ENCODE measurements at regions not wholly inside any gene's neighbourhood (a gene's known extent, or its start where the extent isn't known, plus 50 kb on each side); places are given as distances from the start of the nearest gene placed in this dataset.

- no peak overlapping the region for H3K9ac ChIP-seq (replicated peaks in 1 of 4; ENCODE audit: extremely low read depth in 1 of 4, low read depth in 3 of 4, low read length in 3 of 4)
- H3K4me3 ChIP-seq (ENCODE audit: extremely low read depth in 1 of 4, insufficient read depth in 2 of 4, low read depth in 3 of 4, low read length in 4 of 4), result no peak overlapping the region
- peaks cover 0 to 2% (median 0%) of the 10 kb centered on the region in 4 experiments; a peak in 1 of 7 replicates for H3K4me1 ChIP-seq (replicated peaks in 1 of 4; ENCODE audit: control insufficient read depth in 3 of 4, insufficient read depth in 4 of 4, low read length in 3 of 4)
- no peak overlapping the region for H4K91ac ChIP-seq (replicated peaks; ENCODE audit: insufficient read length, low read length)
- no peaks in the 10 kb centered on the region for H3K79me1 ChIP-seq (ENCODE audit: low read depth, low read length)
- H3K79me2 ChIP-seq (ENCODE audit: control insufficient read depth in 1 of 2, insufficient read depth in 2 of 2, low read length in 2 of 2), result no peaks in the 10 kb centered on the region
- peaks cover 0 to 5% (median 3%) of the 10 kb centered on the region in 4 experiments; a peak in 3 of 7 replicates for H3K27me3 ChIP-seq (replicated peaks in 1 of 4; ENCODE audit: control insufficient read depth in 3 of 4, extremely low read depth in 1 of 4, insufficient read depth in 3 of 4, low read length in 3 of 4)
- H3K9me3 ChIP-seq (ENCODE audit: insufficient read depth in 2 of 2, low read depth in 1 of 2, low read length in 1 of 2), result no peaks in the 10 kb centered on the region
- DNase-seq (ENCODE audit: low read depth in 1 of 2, low spot score in 2 of 2) (no peak), FAIRE-seq (no peak)
- H3K23me2 ChIP-seq (ENCODE audit: low read depth, low read length), result no peaks in the 10 kb centered on the region
- H2BK20ac ChIP-seq (ENCODE audit: low read length), result no peak overlapping the region
- no peak overlapping the region for H2BK15ac ChIP-seq (ENCODE audit: low read length)
- H2BK5ac ChIP-seq (ENCODE audit: low read depth, low read length), result no peak overlapping the region
- no peak overlapping the region for H2AFZ ChIP-seq (ENCODE audit: low read length)
- 83% methylated on average over 8 of the region's 9 CpGs; no CpG with 5 or more reads in 1 of the 2 experiments for WGBS, 2 experiments (ENCODE audit: extremely low coverage in 1 of 2, insufficient coverage in 1 of 2, insufficient read length in 1 of 2, insufficient replicate concordance in 2 of 2, low coverage in 1 of 2, low lambda C conversion rate in 2 of 2, missing lambda C conversion rate in 1 of 2)
- no peak overlapping the region for H3K56ac ChIP-seq (replicated peaks; ENCODE audit: insufficient read length, low read depth, low read length)
- H3K14ac ChIP-seq (ENCODE audit: insufficient read length), result no peak overlapping the region
- H4K20me1 ChIP-seq (replicated peaks in 1 of 2; ENCODE audit: control insufficient read depth in 1 of 2, insufficient read depth in 2 of 2, low read length in 2 of 2), result no peaks in the 10 kb centered on the region
- ChIA-PET CTCF (ENCODE audit: partially characterized antibody) (interaction anchor here (0.6 to 12.8 kb wide), 32 partner anchors 10 to 343 kb away, joined by 3 to 163 read pairs (median 6); partner anchors contain the start of gene SDC1), POLR2A (ENCODE audit: partially characterized antibody) (interaction anchor here (1.3 kb wide), 1 partner anchor 120 kb away, joined by 3 read pairs; the partner anchor contains the start of gene SDC1)
- no peak overlapping the region for H2BK12ac ChIP-seq (ENCODE audit: low read depth, low read length)
- H3K18ac ChIP-seq (ENCODE audit: extremely low read depth, low read length), result no peak overlapping the region
- no peak for TF ChIP-seq USF2 (IDR thresholded peaks at IDR 0.05; ENCODE audit: low read length)
- no peak for TF ChIP-seq KDM5A (IDR thresholded peaks at IDR 0.05; ENCODE audit: low read length)
- H4K8ac ChIP-seq (ENCODE audit: extremely low read depth, insufficient read depth, low read length), result no peak overlapping the region
- no peak overlapping the region for H2AK5ac ChIP-seq (ENCODE audit: low read depth, low read length)
- H2BK120ac ChIP-seq (replicated peaks; ENCODE audit: low read depth, low read length), result no peak overlapping the region
- H3K23ac ChIP-seq (ENCODE audit: insufficient read length), result no peak overlapping the region
- no peak overlapping the region for H4K5ac ChIP-seq (ENCODE audit: insufficient read length, low read depth, low read length)
- H3K36me3 ChIP-seq (ENCODE audit: control insufficient read depth in 2 of 4, insufficient read depth in 4 of 4, low read length in 3 of 4), result no peaks in the 10 kb centered on the region
- H3K4me2 ChIP-seq (ENCODE audit: insufficient read depth in 1 of 2, low read depth in 2 of 2, low read length in 2 of 2), result no peak overlapping the region
- no peak overlapping the region for H3K27ac ChIP-seq (ENCODE audit: low read depth, low read length)
- H3K4ac ChIP-seq (replicated peaks; ENCODE audit: insufficient read length, low read depth, low read length), result no peak overlapping the region
Observed at GRCh38 chr2:20104900-20105545, 53.6 kb upstream of the LAPTM4A start.
